ENCODE measurements at regions not wholly inside any gene's neighbourhood (a gene's known extent, or its start where the extent isn't known, plus 50 kb on each side); places are given as distances from the start of the nearest gene placed in this dataset.

DNA sequence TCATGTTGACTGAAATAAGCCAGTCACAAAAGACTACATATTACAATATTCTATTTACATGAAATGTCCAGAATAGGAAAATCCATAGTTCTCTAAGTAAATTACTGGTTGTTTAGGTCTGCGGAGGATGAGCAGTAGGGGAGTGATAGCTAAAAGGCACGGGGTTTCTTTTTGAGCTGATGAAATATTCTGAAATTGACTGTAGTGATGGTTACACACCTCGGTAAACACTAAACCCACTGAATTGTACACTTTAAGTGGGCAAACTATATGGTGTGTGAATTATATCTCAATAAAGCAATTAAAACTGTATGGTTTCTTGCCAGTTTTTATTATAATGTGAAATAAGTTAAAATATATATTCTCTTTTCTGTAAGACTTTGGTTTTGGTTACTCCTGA lies 77.7 kb upstream of the TMED7 start:
- H3K4me1 ChIP-seq (ENCODE audit: control insufficient read depth in 4 of 4, insufficient read depth in 4 of 4, low read length in 3 of 4), result peaks cover 0 to 29% (median 5%) of the 10 kb centered on the region in 4 donors
- H3K9ac ChIP-seq (ENCODE audit: low read depth in 1 of 2, low read length in 2 of 2), result no peak overlapping the region
- no peak for DNase-seq (ENCODE audit: low spot score)
- no peak overlapping the region for H3K4me3 ChIP-seq (ENCODE audit: low read depth in 1 of 3, low read length in 3 of 3)
- WGBS, result 66% methylated on average over 3 of the region's 3 CpGs
- TF ChIP-seq YY1 (IDR thresholded peaks at IDR 0.05) (no peak), HNF4A (conservative IDR thresholded peaks at IDR 0.05) (no peak), RAD21 (IDR thresholded peaks at IDR 0.05) (no peak), FOXA1 (IDR thresholded peaks at IDR 0.05) (no peak), FOXA2 (IDR thresholded peaks at IDR 0.05) (no peak)
- TF ChIP-seq, protein P1, sequence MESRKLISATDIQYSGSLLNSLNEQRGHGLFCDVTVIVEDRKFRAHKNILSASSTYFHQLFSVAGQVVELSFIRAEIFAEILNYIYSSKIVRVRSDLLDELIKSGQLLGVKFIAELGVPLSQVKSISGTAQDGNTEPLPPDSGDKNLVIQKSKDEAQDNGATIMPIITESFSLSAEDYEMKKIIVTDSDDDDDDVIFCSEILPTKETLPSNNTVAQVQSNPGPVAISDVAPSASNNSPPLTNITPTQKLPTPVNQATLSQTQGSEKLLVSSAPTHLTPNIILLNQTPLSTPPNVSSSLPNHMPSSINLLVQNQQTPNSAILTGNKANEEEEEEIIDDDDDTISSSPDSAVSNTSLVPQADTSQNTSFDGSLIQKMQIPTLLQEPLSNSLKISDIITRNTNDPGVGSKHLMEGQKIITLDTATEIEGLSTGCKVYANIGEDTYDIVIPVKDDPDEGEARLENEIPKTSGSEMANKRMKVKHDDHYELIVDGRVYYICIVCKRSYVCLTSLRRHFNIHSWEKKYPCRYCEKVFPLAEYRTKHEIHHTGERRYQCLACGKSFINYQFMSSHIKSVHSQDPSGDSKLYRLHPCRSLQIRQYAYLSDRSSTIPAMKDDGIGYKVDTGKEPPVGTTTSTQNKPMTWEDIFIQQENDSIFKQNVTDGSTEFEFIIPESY (IDR thresholded peaks at IDR 0.05), result no peak
- no peaks in the 10 kb centered on the region for H3K36me3 ChIP-seq (ENCODE audit: control insufficient read depth in 4 of 4, insufficient read depth in 3 of 4, low read depth in 1 of 4, low read length in 3 of 4)
- no peaks in the 10 kb centered on the region for H3K9me3 ChIP-seq (ENCODE audit: control insufficient read depth in 4 of 4, low read length in 3 of 4)
- no peak overlapping the region for H3K27ac ChIP-seq (ENCODE audit: low read depth in 1 of 2, low read length in 2 of 2)
- H3K27me3 ChIP-seq (ENCODE audit: control insufficient read depth in 4 of 4, insufficient read depth in 4 of 4, low read length in 3 of 4), result no peaks in the 10 kb centered on the region

DNA sequence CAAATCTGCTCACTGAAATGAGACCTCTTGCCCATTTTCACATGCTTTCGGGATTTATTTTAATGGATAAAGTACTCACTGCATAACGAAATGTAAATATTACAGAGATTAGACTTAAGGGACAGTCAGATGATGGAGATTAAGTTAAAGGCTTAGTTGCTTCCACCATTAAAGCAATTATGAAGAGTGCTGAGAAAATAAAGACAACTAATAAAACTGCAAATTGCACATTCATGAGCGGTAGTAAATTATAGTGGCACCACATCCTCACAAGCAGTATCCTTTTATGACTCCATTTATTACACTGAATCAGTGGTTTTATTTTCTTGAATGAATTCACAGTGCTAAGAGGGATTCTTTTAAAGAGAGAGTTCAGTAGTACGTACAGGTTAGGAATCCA lies 76.2 kb upstream of the TMED7 start:
- H3K9me3 ChIP-seq (ENCODE audit: control insufficient read depth in 4 of 4, low read length in 3 of 4), result no peaks in the 10 kb centered on the region
- no peak overlapping the region for H3K9ac ChIP-seq (ENCODE audit: low read depth in 1 of 2, low read length in 2 of 2)
- TF ChIP-seq, protein P2, sequence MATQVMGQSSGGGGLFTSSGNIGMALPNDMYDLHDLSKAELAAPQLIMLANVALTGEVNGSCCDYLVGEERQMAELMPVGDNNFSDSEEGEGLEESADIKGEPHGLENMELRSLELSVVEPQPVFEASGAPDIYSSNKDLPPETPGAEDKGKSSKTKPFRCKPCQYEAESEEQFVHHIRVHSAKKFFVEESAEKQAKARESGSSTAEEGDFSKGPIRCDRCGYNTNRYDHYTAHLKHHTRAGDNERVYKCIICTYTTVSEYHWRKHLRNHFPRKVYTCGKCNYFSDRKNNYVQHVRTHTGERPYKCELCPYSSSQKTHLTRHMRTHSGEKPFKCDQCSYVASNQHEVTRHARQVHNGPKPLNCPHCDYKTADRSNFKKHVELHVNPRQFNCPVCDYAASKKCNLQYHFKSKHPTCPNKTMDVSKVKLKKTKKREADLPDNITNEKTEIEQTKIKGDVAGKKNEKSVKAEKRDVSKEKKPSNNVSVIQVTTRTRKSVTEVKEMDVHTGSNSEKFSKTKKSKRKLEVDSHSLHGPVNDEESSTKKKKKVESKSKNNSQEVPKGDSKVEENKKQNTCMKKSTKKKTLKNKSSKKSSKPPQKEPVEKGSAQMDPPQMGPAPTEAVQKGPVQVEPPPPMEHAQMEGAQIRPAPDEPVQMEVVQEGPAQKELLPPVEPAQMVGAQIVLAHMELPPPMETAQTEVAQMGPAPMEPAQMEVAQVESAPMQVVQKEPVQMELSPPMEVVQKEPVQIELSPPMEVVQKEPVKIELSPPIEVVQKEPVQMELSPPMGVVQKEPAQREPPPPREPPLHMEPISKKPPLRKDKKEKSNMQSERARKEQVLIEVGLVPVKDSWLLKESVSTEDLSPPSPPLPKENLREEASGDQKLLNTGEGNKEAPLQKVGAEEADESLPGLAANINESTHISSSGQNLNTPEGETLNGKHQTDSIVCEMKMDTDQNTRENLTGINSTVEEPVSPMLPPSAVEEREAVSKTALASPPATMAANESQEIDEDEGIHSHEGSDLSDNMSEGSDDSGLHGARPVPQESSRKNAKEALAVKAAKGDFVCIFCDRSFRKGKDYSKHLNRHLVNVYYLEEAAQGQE (IDR thresholded peaks at IDR 0.05), result no peak
- TF ChIP-seq JUND (IDR thresholded peaks at IDR 0.05) (no peak), GABPA (IDR thresholded peaks at IDR 0.05 in 1 of 2, conservative IDR thresholded peaks at IDR 0.05 in 1 of 2) (no peak), RXRA (IDR thresholded peaks at IDR 0.05) (no peak), FOXA1 (IDR thresholded peaks at IDR 0.05) (no peak), TAF1 (conservative IDR thresholded peaks at IDR 0.05) (no peak), HNF4A (conservative IDR thresholded peaks at IDR 0.05) (no peak)
- TF ChIP-seq, protein P3, sequence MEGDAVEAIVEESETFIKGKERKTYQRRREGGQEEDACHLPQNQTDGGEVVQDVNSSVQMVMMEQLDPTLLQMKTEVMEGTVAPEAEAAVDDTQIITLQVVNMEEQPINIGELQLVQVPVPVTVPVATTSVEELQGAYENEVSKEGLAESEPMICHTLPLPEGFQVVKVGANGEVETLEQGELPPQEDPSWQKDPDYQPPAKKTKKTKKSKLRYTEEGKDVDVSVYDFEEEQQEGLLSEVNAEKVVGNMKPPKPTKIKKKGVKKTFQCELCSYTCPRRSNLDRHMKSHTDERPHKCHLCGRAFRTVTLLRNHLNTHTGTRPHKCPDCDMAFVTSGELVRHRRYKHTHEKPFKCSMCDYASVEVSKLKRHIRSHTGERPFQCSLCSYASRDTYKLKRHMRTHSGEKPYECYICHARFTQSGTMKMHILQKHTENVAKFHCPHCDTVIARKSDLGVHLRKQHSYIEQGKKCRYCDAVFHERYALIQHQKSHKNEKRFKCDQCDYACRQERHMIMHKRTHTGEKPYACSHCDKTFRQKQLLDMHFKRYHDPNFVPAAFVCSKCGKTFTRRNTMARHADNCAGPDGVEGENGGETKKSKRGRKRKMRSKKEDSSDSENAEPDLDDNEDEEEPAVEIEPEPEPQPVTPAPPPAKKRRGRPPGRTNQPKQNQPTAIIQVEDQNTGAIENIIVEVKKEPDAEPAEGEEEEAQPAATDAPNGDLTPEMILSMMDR (IDR thresholded peaks at IDR 0.05; ENCODE audit: low read depth, low read length, missing input control), result no peak
- TF ChIP-seq, protein P4, sequence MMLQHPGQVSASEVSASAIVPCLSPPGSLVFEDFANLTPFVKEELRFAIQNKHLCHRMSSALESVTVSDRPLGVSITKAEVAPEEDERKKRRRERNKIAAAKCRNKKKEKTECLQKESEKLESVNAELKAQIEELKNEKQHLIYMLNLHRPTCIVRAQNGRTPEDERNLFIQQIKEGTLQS (IDR thresholded peaks at IDR 0.05), result no peak
- H3K27me3 ChIP-seq (ENCODE audit: control insufficient read depth in 4 of 4, insufficient read depth in 4 of 4, low read length in 3 of 4), result no peaks in the 10 kb centered on the region
- no peak overlapping the region for H3K27ac ChIP-seq (ENCODE audit: low read depth in 1 of 2, low read length in 2 of 2)
- 76% methylated on average over 4 of the region's 4 CpGs for WGBS
- no peak for DNase-seq (ENCODE audit: low spot score)
- H3K36me3 ChIP-seq (ENCODE audit: control insufficient read depth in 4 of 4, insufficient read depth in 3 of 4, low read depth in 1 of 4, low read length in 3 of 4), result no peaks in the 10 kb centered on the region
- peaks cover 0 to 18% (median 4%) of the 10 kb centered on the region in 4 donors for H3K4me1 ChIP-seq (ENCODE audit: control insufficient read depth in 4 of 4, insufficient read depth in 4 of 4, low read length in 3 of 4)
- no peak overlapping the region for H3K4me3 ChIP-seq (ENCODE audit: low read depth in 1 of 3, low read length in 3 of 3)
